LNCaP clone FGC (cell line): ENCODE measurements at regions not wholly inside any gene's neighbourhood (a gene's known extent, or its start where the extent isn't known, plus 50 kb on each side); places are given as distances from the start of the nearest gene placed in this dataset.

Source experiments
- DNase-seq: peaks from one replicate; pipeline ENCODE4 v3.0.0-alpha.2; 2011; ENCODE audit warnings: low read depth
- H3K4me3 ChIP-seq: 2 replicates; pipeline ENCODE4 v1.5.1; 2011; ENCODE audit warnings: mild to moderate bottlenecking, low read depth, low read length, control low read depth
- CTCF ChIP-seq: IDR thresholded peaks from 2 replicates; pipeline ENCODE4 v1.5.1; 2012; ENCODE audit warnings: mild to moderate bottlenecking; ENCODE audit not compliant: control insufficient read depth, insufficient read depth; ENCODE audit errors: extremely low read depth

DNA sequence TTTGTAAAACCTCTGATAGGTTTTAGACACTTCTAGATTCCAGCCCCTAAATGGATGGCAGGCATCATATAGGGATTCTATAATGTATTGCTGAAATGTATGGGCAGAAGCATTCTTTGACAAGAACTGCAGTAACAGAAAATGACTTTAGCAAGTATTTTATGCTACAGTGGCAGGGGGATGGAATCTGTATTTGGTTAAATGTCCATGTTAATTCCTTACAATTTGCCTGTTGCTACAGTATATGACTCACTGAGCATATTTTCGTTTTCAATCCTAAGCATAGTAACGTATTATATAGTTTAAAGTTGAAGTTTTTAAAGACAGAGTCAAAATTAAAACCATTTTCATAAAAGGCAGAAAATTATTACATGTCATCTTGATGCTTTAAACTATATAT lies 150.1 kb downstream of the MEX3B start:
- H3K4me3 ChIP-seq, result no peak overlapping the region
- TF ChIP-seq CTCF, result no peak
- no peak for DNase-seq

GRCh38 chr15:81894061-81894460 lies 151.8 kb downstream of the MEX3B start:
- no peak for DNase-seq
- TF ChIP-seq CTCF, result no peak
- no peak overlapping the region for H3K4me3 ChIP-seq

- no peak overlapping the region; the same call in 1 of the 2 replicates for H3K4me3 ChIP-seq
- no peak for DNase-seq
- TF ChIP-seq CTCF, result no peak
These were observed 152.5 kb downstream of the MEX3B start for GRCh38 chr15:81893182-81893835.

- no peak for TF ChIP-seq CTCF
- H3K4me3 ChIP-seq, result no peak overlapping the region
- DNase-seq, result no peak
These were observed 155.3 kb downstream of the MEX3B start for GRCh38 chr15:81890496-81890895.

- DNase-seq, result no peak
- H3K4me3 ChIP-seq, result no peak overlapping the region
- TF ChIP-seq CTCF, result no peak
These were observed 156.3 kb downstream of the MEX3B start for GRCh38 chr15:81889485-81889881.

GRCh38 chr15:81888748-81889484 lies 156.9 kb downstream of the MEX3B start:
- no peak for DNase-seq
- no peak overlapping the region for H3K4me3 ChIP-seq

More at GRCh38 chr15:81888748-81889484, 156.9 kb downstream of the MEX3B start:
- TF ChIP-seq CTCF, result no peak
